H1 (cell line): ENCODE measurements at regions not wholly inside any gene's neighbourhood (a gene's known extent, or its start where the extent isn't known, plus 50 kb on each side); places are given as distances from the start of the nearest gene placed in this dataset.

Source experiments
- CTCF ChIP-seq, 3 experiments: IDR thresholded peaks; 1 replicate in 2 of 3; 2 replicates in 1 of 3; pipeline versions ENCODE4 v1.5.1 to v1.6.1; 2011; ENCODE audit warnings: low read length in 3 of 3, mild to moderate bottlenecking in 3 of 3, inconsistent platforms in 2 of 3, low read depth in 1 of 3, moderate library complexity in 1 of 3; ENCODE audit not compliant: insufficient read depth in 1 of 3; ENCODE audit errors: control extremely low read depth in 1 of 3
- EP300 ChIP-seq, 2 experiments: IDR thresholded peaks; 1 replicate in 1 of 2; 2 replicates in 1 of 2; pipeline ENCODE4 v1.6.1; 2011 to 2012; ENCODE audit warnings: low read depth in 2 of 2, low read length in 2 of 2, mild to moderate bottlenecking in 2 of 2, borderline replicate concordance in 1 of 2, inconsistent platforms in 1 of 2, moderate library complexity in 1 of 2
- MAX ChIP-seq: IDR thresholded peaks from 2 replicates; pipeline ENCODE4 v1.6.1; 2012; ENCODE audit warnings: inconsistent platforms
- POLR2A ChIP-seq, 2 experiments: IDR thresholded peaks; 1 replicate in 1 of 2; 2 replicates in 1 of 2; pipeline ENCODE4 v1.6.1; 2011; ENCODE audit warnings: low read depth in 2 of 2, low read length in 2 of 2, mild to moderate bottlenecking in 2 of 2; ENCODE audit errors: control extremely low read depth in 1 of 2
- RNF2 ChIP-seq: fragments of 200-900, 300-1000 bp; sonication (generic); IDR thresholded peaks from 2 replicates; pipeline ENCODE4 v1.7.1; 2016; ENCODE audit warnings: borderline replicate concordance, low read depth, mild to moderate bottlenecking, antibody characterized with exemption, low read length; ENCODE audit not compliant: poor library complexity, severe bottlenecking; ENCODE audit errors: missing control alignments

DNA sequence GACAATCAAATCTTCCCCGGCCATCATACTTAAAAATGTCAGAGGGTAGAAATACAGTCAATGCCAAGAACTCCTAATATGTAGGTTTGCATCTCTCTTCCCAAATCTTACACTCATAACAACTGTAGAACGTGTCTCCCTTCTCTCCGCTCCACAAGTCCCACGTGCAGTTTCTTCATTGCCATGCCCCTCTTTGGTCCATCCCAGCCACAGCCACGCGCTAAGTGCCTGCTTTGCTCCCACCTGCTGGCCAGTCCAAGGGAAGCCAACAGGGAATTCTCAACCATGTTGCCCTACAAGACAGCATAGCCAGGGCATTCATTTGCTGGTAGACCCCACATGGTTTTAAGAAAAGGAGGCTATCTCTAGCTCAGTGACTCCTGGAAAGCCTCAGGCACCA is 420.6 kb upstream of the ISX start (continued):
- no peak for TF ChIP-seq RNF2
- peak; percentile 56 to 72 (median 62); a peak in 3 of 4 replicates for TF ChIP-seq CTCF (IDR thresholded peaks at IDR 0.05; ENCODE audit: control extremely low read depth in 1 of 3, insufficient read depth in 1 of 3, low read depth in 1 of 3, low read length in 3 of 3)
- no peak for TF ChIP-seq EP300 (IDR thresholded peaks at IDR 0.05; ENCODE audit: borderline replicate concordance in 1 of 2, low read depth in 2 of 2, low read length in 2 of 2)
- peak; percentile 66 for TF ChIP-seq MAX
- TF ChIP-seq POLR2A (IDR thresholded peaks at IDR 0.05; ENCODE audit: control extremely low read depth in 1 of 2, low read depth in 2 of 2, low read length in 2 of 2), result no peak
